ENCODE measurements at regions not wholly inside any gene's neighbourhood (a gene's known extent, or its start where the extent isn't known, plus 50 kb on each side); places are given as distances from the start of the nearest gene placed in this dataset.

DNA sequence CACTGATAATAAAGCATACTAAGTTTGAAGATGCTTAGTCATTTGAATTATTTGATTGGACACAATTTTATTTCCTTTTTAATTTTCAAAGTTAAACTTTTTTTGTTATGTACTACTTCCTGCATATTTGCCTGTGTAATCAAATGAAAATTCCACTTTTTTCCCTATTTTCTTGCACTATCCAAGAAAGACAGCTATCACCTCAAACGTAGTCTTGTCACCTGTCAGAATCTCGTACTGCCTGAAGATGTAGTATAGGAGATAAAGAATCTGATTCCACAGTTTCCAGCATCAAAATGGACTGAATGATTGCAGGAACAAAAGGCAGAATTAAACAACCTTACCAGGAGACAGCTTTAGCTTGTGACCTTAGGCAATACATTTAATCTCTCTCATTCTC lies 818.8 kb downstream of the MAT2B start:
- Histone ChIP-seq H3K4me2 (ENCODE audit: low read depth, low read length) (no peak overlapping the region), H3K9ac (ENCODE audit: insufficient read depth, low read depth, low read length) (no peak overlapping the region), H2AFZ (ENCODE audit: low read length) (no peak overlapping the region), H3K9me3 (ENCODE audit: low read length) (peaks cover 63% of the 10 kb centered on the region), H3K36me3 (replicated peaks in 1 of 2; ENCODE audit: control insufficient read depth in 1 of 2, insufficient read depth in 2 of 2, low read length in 2 of 2) (no peaks in the 10 kb centered on the region), H3K79me2 (ENCODE audit: insufficient read depth, low read length) (no peaks in the 10 kb centered on the region), H4K20me1 (ENCODE audit: insufficient read depth, low read length) (no peaks in the 10 kb centered on the region), H3K4me3 (replicated peaks in 1 of 3; ENCODE audit: insufficient read depth in 1 of 3, low read depth in 2 of 3, low read length in 3 of 3) (no peak overlapping the region), H3K27ac (ENCODE audit: extremely low read length, insufficient read depth, low read length) (no peak overlapping the region), H3K4me1 (ENCODE audit: insufficient read depth, low read length) (no peaks in the 10 kb centered on the region), H3K27me3 (ENCODE audit: control insufficient read depth in 1 of 2, insufficient read depth in 2 of 2, low read length in 2 of 2) (no peaks in the 10 kb centered on the region)
- BruUV-seq (replicated peaks) = no TSS peak
- intact Hi-C loops (cut with micrococcal nuclease; ENCODE audit: unreplicated experiment) (no loop called here), in situ Hi-C loops (cut with HindIII; ENCODE audit: extremely low pct_ligation_motif_present, low pct_unique_long_range_greater_than_20kb) (no loop called here)
- ChIA-PET POLR2A (no interaction called here), CTCF (ENCODE audit: low intra/inter-chr PET ratio, low total read pairs) (no interaction called here)
- TF ChIP-seq, protein P1, sequence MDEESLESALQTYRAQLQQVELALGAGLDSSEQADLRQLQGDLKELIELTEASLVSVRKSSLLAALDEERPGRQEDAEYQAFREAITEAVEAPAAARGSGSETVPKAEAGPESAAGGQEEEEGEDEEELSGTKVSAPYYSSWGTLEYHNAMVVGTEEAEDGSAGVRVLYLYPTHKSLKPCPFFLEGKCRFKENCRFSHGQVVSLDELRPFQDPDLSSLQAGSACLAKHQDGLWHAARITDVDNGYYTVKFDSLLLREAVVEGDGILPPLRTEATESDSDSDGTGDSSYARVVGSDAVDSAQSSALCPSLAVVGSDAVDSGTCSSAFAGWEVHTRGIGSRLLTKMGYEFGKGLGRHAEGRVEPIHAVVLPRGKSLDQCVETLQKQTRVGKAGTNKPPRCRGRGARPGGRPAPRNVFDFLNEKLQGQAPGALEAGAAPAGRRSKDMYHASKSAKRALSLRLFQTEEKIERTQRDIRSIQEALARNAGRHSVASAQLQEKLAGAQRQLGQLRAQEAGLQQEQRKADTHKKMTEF (CRISPR knock-in tag; IDR thresholded peaks at IDR 0.05) = no peak
- TF ChIP-seq, protein P2, sequence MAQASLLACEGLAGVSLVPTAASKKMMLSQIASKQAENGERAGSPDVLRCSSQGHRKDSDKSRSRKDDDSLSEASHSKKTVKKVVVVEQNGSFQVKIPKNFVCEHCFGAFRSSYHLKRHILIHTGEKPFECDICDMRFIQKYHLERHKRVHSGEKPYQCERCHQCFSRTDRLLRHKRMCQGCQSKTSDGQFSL (CRISPR knock-in tag; IDR thresholded peaks at IDR 0.05) = no peak
- TF ChIP-seq, protein P3, sequence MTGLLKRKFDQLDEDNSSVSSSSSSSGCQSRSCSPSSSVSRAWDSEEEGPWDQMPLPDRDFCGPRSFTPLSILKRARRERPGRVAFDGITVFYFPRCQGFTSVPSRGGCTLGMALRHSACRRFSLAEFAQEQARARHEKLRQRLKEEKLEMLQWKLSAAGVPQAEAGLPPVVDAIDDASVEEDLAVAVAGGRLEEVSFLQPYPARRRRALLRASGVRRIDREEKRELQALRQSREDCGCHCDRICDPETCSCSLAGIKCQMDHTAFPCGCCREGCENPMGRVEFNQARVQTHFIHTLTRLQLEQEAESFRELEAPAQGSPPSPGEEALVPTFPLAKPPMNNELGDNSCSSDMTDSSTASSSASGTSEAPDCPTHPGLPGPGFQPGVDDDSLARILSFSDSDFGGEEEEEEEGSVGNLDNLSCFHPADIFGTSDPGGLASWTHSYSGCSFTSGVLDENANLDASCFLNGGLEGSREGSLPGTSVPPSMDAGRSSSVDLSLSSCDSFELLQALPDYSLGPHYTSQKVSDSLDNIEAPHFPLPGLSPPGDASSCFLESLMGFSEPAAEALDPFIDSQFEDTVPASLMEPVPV (CRISPR knock-in tag; IDR thresholded peaks at IDR 0.05) = no peak
- TF ChIP-seq ZSCAN30 (CRISPR knock-in tag; IDR thresholded peaks at IDR 0.05) (no peak), HNRNPL (IDR thresholded peaks at IDR 0.05; ENCODE audit: low read depth, low read length) (no peak), BORCS8-MEF2B (CRISPR knock-in tag; IDR thresholded peaks at IDR 0.05) (no peak), ZNF615 (CRISPR knock-in tag; IDR thresholded peaks at IDR 0.05; ENCODE audit: borderline replicate concordance) (no peak), HMGA1 (CRISPR knock-in tag; conservative IDR thresholded peaks at IDR 0.05) (no peak), ZNF256 (CRISPR knock-in tag; conservative IDR thresholded peaks at IDR 0.05) (no peak), ZNF180 (CRISPR knock-in tag; IDR thresholded peaks at IDR 0.05; ENCODE audit: borderline replicate concordance, low read depth) (no peak), PTBP1 (IDR thresholded peaks at IDR 0.05; ENCODE audit: low read depth, low read length, poor library complexity, severe bottlenecking) (no peak), CENPX (CRISPR knock-in tag; IDR thresholded peaks at IDR 0.05) (no peak), NFIB (CRISPR knock-in tag; IDR thresholded peaks at IDR 0.05; ENCODE audit: borderline replicate concordance) (no peak), ZNF644 (CRISPR knock-in tag; IDR thresholded peaks at IDR 0.05; ENCODE audit: low read depth) (no peak)
- TF ChIP-seq, protein P4, sequence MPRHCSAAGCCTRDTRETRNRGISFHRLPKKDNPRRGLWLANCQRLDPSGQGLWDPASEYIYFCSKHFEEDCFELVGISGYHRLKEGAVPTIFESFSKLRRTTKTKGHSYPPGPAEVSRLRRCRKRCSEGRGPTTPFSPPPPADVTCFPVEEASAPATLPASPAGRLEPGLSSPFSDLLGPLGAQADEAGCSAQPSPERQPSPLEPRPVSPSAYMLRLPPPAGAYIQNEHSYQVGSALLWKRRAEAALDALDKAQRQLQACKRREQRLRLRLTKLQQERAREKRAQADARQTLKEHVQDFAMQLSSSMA (CRISPR knock-in tag; IDR thresholded peaks at IDR 0.05) = no peak
- TF ChIP-seq, protein P5, sequence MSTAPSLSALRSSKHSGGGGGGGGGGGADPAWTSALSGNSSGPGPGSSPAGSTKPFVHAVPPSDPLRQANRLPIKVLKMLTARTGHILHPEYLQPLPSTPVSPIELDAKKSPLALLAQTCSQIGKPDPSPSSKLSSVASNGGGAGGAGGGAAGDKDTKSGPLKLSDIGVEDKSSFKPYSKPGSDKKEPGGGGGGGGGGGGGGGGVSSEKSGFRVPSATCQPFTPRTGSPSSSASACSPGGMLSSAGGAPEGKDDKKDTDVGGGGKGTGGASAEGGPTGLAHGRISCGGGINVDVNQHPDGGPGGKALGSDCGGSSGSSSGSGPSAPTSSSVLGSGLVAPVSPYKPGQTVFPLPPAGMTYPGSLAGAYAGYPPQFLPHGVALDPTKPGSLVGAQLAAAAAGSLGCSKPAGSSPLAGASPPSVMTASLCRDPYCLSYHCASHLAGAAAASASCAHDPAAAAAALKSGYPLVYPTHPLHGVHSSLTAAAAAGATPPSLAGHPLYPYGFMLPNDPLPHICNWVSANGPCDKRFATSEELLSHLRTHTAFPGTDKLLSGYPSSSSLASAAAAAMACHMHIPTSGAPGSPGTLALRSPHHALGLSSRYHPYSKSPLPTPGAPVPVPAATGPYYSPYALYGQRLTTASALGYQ (CRISPR knock-in tag; IDR thresholded peaks at IDR 0.05) = no peak
- TF ChIP-seq, protein P6, sequence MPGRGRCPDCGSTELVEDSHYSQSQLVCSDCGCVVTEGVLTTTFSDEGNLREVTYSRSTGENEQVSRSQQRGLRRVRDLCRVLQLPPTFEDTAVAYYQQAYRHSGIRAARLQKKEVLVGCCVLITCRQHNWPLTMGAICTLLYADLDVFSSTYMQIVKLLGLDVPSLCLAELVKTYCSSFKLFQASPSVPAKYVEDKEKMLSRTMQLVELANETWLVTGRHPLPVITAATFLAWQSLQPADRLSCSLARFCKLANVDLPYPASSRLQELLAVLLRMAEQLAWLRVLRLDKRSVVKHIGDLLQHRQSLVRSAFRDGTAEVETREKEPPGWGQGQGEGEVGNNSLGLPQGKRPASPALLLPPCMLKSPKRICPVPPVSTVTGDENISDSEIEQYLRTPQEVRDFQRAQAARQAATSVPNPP (CRISPR knock-in tag; IDR thresholded peaks at IDR 0.05) = no peak
- no peak for FAIRE-seq
- WGBS (ENCODE audit: low lambda C conversion rate) = 0% methylated on average over 2 of the region's 2 CpGs
- ATAC-seq = no peak
- DNase-seq (ENCODE audit: low spot score) = no peak
